Keratinocyte (primary cell): ENCODE measurements at regions not wholly inside any gene's neighbourhood (a gene's known extent, or its start where the extent isn't known, plus 50 kb on each side); places are given as distances from the start of the nearest gene placed in this dataset.

Experiments
- EZH2 ChIP-seq: IDR thresholded peaks from one replicate; pipeline ENCODE4 v1.6.1; 2012; ENCODE audit warnings: inconsistent platforms, mild to moderate bottlenecking, low read length, moderate library complexity
- TF ChIP-seq, protein P1 (sequence below), 3 experiments: IDR thresholded peaks in 1 of 3; conservative IDR thresholded peaks in 1 of 3; optimal IDR thresholded peaks in 1 of 3; 2 replicates in 2 of 3; 3 replicates in 1 of 3; pipeline versions ENCODE3 to v1.5.1; 2011; ENCODE audit warnings: low read length in 3 of 3, mild to moderate bottlenecking in 3 of 3, moderate library complexity in 2 of 3, control low read depth in 1 of 3, inconsistent platforms in 1 of 3; ENCODE audit not compliant: insufficient read depth in 2 of 3; ENCODE audit errors: extremely low read depth in 1 of 3

DNA sequence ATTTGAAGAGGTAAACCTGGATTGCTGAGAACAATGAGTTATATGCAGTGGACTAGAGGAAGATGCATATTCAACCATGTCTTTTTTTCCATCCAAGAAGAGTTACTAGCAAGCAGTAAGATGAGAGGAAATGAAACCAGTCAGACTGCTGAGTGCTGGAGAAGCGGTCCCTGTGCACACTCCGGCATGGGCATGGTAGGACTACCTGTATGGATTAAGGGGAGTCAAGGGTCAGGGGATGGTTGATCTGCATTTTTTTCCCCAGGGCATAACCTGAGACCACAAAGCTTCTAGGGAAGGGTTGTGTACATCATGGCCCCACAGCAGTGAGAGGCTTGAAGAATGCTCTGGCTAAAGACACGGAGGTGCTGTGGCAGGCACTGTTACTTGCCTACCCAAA is 76.6 kb upstream of the ZNF169 start:
- TF ChIP-seq, protein P1, sequence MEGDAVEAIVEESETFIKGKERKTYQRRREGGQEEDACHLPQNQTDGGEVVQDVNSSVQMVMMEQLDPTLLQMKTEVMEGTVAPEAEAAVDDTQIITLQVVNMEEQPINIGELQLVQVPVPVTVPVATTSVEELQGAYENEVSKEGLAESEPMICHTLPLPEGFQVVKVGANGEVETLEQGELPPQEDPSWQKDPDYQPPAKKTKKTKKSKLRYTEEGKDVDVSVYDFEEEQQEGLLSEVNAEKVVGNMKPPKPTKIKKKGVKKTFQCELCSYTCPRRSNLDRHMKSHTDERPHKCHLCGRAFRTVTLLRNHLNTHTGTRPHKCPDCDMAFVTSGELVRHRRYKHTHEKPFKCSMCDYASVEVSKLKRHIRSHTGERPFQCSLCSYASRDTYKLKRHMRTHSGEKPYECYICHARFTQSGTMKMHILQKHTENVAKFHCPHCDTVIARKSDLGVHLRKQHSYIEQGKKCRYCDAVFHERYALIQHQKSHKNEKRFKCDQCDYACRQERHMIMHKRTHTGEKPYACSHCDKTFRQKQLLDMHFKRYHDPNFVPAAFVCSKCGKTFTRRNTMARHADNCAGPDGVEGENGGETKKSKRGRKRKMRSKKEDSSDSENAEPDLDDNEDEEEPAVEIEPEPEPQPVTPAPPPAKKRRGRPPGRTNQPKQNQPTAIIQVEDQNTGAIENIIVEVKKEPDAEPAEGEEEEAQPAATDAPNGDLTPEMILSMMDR (optimal IDR thresholded peaks at IDR 0.05 in 1 of 3, IDR thresholded peaks at IDR 0.05 in 1 of 3, conservative IDR thresholded peaks at IDR 0.05 in 1 of 3; ENCODE audit: extremely low read depth in 1 of 3, insufficient read depth in 2 of 3, low read length in 3 of 3): no peak
- no peak for TF ChIP-seq EZH2
